NB4 (cell line): ENCODE measurements at regions not wholly inside any gene's neighbourhood (a gene's known extent, or its start where the extent isn't known, plus 50 kb on each side); places are given as distances from the start of the nearest gene placed in this dataset.

ENCODE experiments used
- CTCF ChIP-seq: IDR thresholded peaks from one replicate; pipeline ENCODE4 v1.5.1; 2012; ENCODE audit warnings: low read depth, low read length
- POLR2A ChIP-seq: IDR thresholded peaks from 2 replicates; pipeline ENCODE4 v1.6.1; 2011; ENCODE audit warnings: mild to moderate bottlenecking; ENCODE audit not compliant: insufficient read length; ENCODE audit errors: extremely low read depth
- TF ChIP-seq, protein P1 (sequence below): IDR thresholded peaks from 2 replicates; pipeline ENCODE4 v1.6.1; 2011; ENCODE audit warnings: low read depth, low read length

- TF ChIP-seq CTCF (no peak), POLR2A (no peak)
- TF ChIP-seq, protein P1, sequence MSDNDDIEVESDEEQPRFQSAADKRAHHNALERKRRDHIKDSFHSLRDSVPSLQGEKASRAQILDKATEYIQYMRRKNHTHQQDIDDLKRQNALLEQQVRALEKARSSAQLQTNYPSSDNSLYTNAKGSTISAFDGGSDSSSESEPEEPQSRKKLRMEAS, result no peak
Measured at GRCh38 chr6:121630716-121631115, 195.3 kb downstream of the GJA1 start.
